ENCODE measurements at regions not wholly inside any gene's neighbourhood (a gene's known extent, or its start where the extent isn't known, plus 50 kb on each side); places are given as distances from the start of the nearest gene placed in this dataset.

DNA sequence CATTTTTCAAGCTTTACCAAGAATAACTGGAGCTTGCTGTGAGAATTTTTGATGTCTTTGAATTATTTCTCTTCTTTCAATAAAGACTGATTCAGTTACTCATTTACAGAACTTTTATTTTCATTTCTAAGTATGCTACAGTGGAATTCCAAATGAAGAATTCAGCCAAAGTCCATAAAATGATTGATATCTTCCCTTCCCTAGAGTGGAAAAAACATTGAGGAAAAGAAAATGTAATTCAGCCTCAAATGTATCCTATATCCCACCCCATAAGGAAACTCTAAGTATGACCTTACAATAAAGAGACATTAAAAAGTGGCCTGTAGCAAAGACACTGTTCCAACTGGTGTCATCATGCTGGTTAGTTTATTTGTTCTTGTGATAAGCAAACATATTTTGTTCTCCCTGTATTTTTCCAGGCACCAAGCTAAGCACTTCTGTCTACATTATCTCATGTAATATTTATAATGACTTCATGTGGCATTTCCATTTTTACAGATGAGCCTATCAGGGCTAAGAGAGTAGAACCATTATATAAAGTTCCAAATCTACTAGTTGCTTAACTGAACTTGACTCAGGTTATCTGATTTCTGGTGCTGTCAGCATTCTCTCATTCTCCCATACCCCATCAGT, 450.4 kb downstream of the NEBL start:
- TF ChIP-seq, protein P1, sequence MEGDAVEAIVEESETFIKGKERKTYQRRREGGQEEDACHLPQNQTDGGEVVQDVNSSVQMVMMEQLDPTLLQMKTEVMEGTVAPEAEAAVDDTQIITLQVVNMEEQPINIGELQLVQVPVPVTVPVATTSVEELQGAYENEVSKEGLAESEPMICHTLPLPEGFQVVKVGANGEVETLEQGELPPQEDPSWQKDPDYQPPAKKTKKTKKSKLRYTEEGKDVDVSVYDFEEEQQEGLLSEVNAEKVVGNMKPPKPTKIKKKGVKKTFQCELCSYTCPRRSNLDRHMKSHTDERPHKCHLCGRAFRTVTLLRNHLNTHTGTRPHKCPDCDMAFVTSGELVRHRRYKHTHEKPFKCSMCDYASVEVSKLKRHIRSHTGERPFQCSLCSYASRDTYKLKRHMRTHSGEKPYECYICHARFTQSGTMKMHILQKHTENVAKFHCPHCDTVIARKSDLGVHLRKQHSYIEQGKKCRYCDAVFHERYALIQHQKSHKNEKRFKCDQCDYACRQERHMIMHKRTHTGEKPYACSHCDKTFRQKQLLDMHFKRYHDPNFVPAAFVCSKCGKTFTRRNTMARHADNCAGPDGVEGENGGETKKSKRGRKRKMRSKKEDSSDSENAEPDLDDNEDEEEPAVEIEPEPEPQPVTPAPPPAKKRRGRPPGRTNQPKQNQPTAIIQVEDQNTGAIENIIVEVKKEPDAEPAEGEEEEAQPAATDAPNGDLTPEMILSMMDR (IDR thresholded peaks at IDR 0.05; ENCODE audit: poor library complexity, severe bottlenecking) = no peak
- no peak overlapping the region for H3K4me3 ChIP-seq (ENCODE audit: severe bottlenecking)
- ATAC-seq (ENCODE audit: low read depth) = no peak

DNA sequence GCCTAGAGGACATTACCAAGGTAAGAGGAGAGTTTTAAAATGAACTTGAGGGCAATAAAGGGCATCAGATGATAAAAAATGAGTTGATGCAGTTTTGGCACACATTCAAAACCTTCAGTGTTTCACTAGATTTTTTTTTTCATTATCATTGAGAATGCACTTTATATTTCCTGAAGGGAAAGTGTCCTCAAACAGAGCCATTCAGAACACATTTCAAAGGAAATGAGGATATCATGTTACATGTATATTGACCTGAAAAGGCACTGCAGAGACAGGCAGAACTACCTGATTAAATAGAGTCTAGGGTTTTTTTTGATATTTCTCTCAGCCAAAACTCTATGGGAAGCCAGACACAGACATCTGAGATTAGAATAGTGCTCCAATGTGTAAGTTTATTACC, 454.0 kb downstream of the NEBL start:
- Histone ChIP-seq H3K4me3 (ENCODE audit: severe bottlenecking) (no peak overlapping the region), H3K36me3 (ENCODE audit: low read depth) (no peaks in the 10 kb centered on the region), H3K4me1 (ENCODE audit: insufficient read depth, poor library complexity, severe bottlenecking) (no peaks in the 10 kb centered on the region), H3K27me3 (ENCODE audit: insufficient read depth, poor library complexity, severe bottlenecking) (no peaks in the 10 kb centered on the region), H3K9me3 (ENCODE audit: severe bottlenecking) (no peaks in the 10 kb centered on the region), H3K27ac (ENCODE audit: poor library complexity, severe bottlenecking) (no peak overlapping the region)
- DNase-seq (ENCODE audit: low spot score) = no peak
- no peak for ATAC-seq (ENCODE audit: low read depth)
- TF ChIP-seq, protein P1 (IDR thresholded peaks at IDR 0.05; ENCODE audit: poor library complexity, severe bottlenecking) = no peak

More for the DNA sequence above, 450.4 kb downstream of the NEBL start:
- no peaks in the 10 kb centered on the region for H3K27me3 ChIP-seq (ENCODE audit: insufficient read depth, poor library complexity, severe bottlenecking)
- DNase-seq (ENCODE audit: low spot score) = no peak
- H3K27ac ChIP-seq (ENCODE audit: poor library complexity, severe bottlenecking) = no peak overlapping the region
- no peaks in the 10 kb centered on the region for H3K36me3 ChIP-seq (ENCODE audit: low read depth)
- H3K9me3 ChIP-seq (ENCODE audit: severe bottlenecking) = no peaks in the 10 kb centered on the region
- no peaks in the 10 kb centered on the region for H3K4me1 ChIP-seq (ENCODE audit: insufficient read depth, poor library complexity, severe bottlenecking)

DNA sequence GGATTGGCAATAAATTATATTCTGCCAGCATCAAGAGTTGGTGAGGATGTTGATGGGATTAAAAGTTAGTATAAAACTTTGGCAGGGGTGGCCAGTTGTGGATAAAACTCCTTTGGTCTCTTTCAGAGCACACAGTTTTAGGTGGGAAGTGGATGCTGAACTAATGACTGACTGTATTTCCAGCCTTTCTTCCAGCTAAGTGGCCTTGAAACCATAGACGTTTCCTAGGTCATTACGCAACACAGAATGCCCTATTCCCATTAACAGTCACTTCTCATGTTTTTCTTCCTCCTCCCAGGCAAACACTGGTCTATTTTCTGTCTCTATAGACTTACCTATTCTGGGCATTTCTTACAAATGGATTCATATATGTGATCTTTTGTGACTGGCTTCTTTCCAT, 467.4 kb downstream of the NEBL start:
- TF ChIP-seq, protein P1 (IDR thresholded peaks at IDR 0.05; ENCODE audit: poor library complexity, severe bottlenecking) = no peak
- no peaks in the 10 kb centered on the region for H3K27me3 ChIP-seq (ENCODE audit: insufficient read depth, poor library complexity, severe bottlenecking)
- no peak for DNase-seq (ENCODE audit: low spot score)
- H3K4me3 ChIP-seq (ENCODE audit: severe bottlenecking) = no peak overlapping the region
- no peaks in the 10 kb centered on the region for H3K36me3 ChIP-seq (ENCODE audit: low read depth)
- no peak for ATAC-seq (ENCODE audit: low read depth)
- H3K27ac ChIP-seq (ENCODE audit: poor library complexity, severe bottlenecking) = no peak overlapping the region
- no peaks in the 10 kb centered on the region for H3K4me1 ChIP-seq (ENCODE audit: insufficient read depth, poor library complexity, severe bottlenecking)
- no peaks in the 10 kb centered on the region for H3K9me3 ChIP-seq (ENCODE audit: severe bottlenecking)

DNA sequence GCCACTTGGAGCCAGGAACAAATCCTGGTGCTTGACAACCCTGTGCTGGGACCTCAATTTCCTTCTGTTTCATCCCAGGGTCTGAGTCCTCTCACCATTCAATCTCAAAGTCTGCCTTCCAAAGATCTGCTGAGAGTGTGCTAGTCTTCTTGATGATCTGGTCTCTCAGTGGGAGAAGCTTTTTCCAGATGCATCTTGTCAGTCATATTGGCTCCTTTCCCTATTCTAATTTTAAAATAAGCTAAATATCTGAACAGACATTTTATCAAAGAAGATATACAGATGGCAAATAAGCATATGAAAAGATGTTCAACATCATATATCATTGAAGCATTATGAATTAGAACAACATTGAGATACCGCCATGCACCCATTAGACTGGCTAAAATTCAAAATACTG, 469.3 kb downstream of the NEBL start:
- no peaks in the 10 kb centered on the region for H3K36me3 ChIP-seq (ENCODE audit: low read depth)
- TF ChIP-seq, protein P1 (IDR thresholded peaks at IDR 0.05; ENCODE audit: poor library complexity, severe bottlenecking) = no peak
- no peak overlapping the region for H3K4me3 ChIP-seq (ENCODE audit: severe bottlenecking)
- no peak for ATAC-seq (ENCODE audit: low read depth)
- no peaks in the 10 kb centered on the region for H3K4me1 ChIP-seq (ENCODE audit: insufficient read depth, poor library complexity, severe bottlenecking)
- no peaks in the 10 kb centered on the region for H3K27me3 ChIP-seq (ENCODE audit: insufficient read depth, poor library complexity, severe bottlenecking)
- no peaks in the 10 kb centered on the region for H3K9me3 ChIP-seq (ENCODE audit: severe bottlenecking)
- no peak for DNase-seq (ENCODE audit: low spot score)
- no peak overlapping the region for H3K27ac ChIP-seq (ENCODE audit: poor library complexity, severe bottlenecking)

DNA sequence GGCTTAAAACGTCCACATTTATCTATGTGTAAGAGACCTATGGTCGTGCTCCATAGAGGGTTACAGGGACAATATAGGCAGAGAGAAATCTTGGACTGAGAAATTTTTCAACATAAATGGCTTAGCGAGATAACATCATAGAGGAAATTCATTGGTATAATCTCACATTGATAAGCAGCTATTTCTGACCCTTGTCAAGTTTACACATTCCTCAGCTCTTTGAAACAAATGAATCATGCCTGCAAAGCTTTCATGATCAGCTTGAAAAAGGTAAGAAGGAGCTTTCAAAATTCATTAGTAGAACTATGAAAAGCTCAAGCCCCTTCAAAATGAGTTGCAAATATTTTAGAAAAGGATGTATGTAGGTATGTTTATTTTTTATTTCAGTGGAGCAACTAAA, 478.8 kb downstream of the NEBL start:
- no peak for ATAC-seq (ENCODE audit: low read depth)
- no peaks in the 10 kb centered on the region for H3K9me3 ChIP-seq (ENCODE audit: severe bottlenecking)
- H3K27me3 ChIP-seq (ENCODE audit: insufficient read depth, poor library complexity, severe bottlenecking) = no peaks in the 10 kb centered on the region
- H3K36me3 ChIP-seq (ENCODE audit: low read depth) = no peaks in the 10 kb centered on the region
- H3K4me3 ChIP-seq (ENCODE audit: severe bottlenecking) = no peak overlapping the region
- TF ChIP-seq, protein P1 (IDR thresholded peaks at IDR 0.05; ENCODE audit: poor library complexity, severe bottlenecking) = no peak
- DNase-seq (ENCODE audit: low spot score) = no peak
- H3K27ac ChIP-seq (ENCODE audit: poor library complexity, severe bottlenecking) = no peak overlapping the region
- H3K4me1 ChIP-seq (ENCODE audit: insufficient read depth, poor library complexity, severe bottlenecking) = no peaks in the 10 kb centered on the region

Data from RWPE2 (cell line).